Aorta (tissue), 5 donors: ENCODE measurements at regions not wholly inside any gene's neighbourhood (a gene's known extent, or its start where the extent isn't known, plus 50 kb on each side); places are given as distances from the start of the nearest gene placed in this dataset.

ENCODE experiments used
- ATAC-seq: fragments of 200-7000 bp; cut with Tn5 transposase; one replicate; pipeline ENCODE4 v1.9.1; 2022; ENCODE audit warnings: moderate library complexity; ENCODE audit not compliant: low FRiP score
- DNase-seq, 2 donors: peaks; one replicate each; pipeline ENCODE4 v3.0.0-alpha.2; 2020
- H3K27ac ChIP-seq, 2 donors: one replicate each; pipeline ENCODE4 v1.5.1; 2013; ENCODE audit warnings: low read length in 2 of 2, mild to moderate bottlenecking in 2 of 2, moderate library complexity in 2 of 2, control low read depth in 1 of 2, inconsistent platforms in 1 of 2, low read depth in 1 of 2
- H3K27me3 ChIP-seq, 2 donors: one replicate each; pipeline ENCODE4 v1.6.1; 2013; ENCODE audit warnings: control low read depth in 1 of 2, low read length in 1 of 2, mild to moderate bottlenecking in 1 of 2, moderate library complexity in 1 of 2; ENCODE audit not compliant: insufficient read depth in 2 of 2, control insufficient read depth in 1 of 2
- H3K36me3 ChIP-seq, 2 donors: one replicate each; pipeline ENCODE4 v1.6.1; 2013; ENCODE audit warnings: control low read depth in 1 of 2, low read length in 1 of 2, mild to moderate bottlenecking in 1 of 2; ENCODE audit not compliant: insufficient read depth in 2 of 2, control insufficient read depth in 1 of 2
- H3K4me1 ChIP-seq, 2 donors: one replicate each; pipeline ENCODE4 v1.6.1; 2013; ENCODE audit warnings: low read length in 2 of 2, control low read depth in 1 of 2, mild to moderate bottlenecking in 1 of 2, moderate library complexity in 1 of 2; ENCODE audit not compliant: insufficient read depth in 2 of 2, control insufficient read depth in 1 of 2
- H3K4me3 ChIP-seq, 2 donors: one replicate each; pipeline ENCODE4 v1.5.1; 2013; ENCODE audit warnings: low read length in 2 of 2, control low read depth in 1 of 2, mild to moderate bottlenecking in 1 of 2
- H3K9me3 ChIP-seq: one replicate; pipeline ENCODE4 v1.6.1; 2013; ENCODE audit warnings: mild to moderate bottlenecking, low read length; ENCODE audit not compliant: control insufficient read depth
- WGBS, 2 donors: extraction: QIAGEN DNeasy Blood & Tissue Kit; methylation state at CpG; one replicate each; pipeline ENCODE4 v1.1.7; 2013; 5-methylcytosine and 5-hydroxymethylcytosine counted together
- intact Hi-C, 2 donors: fragments of 100-400 bp; cut with DNase I; formaldehyde crosslinking; loops; one replicate each; pipeline versions ENCODE4 v1.14.2 to v1.15.0; 2022
- donor health status: healthy with polysubstance abuse.
- donor health status: Bipolar disorder and iron deficiency.
- donor health status: DM: no; HTN: no; CAD: no.
- donor health status: DM: no; HTN: no; CAD: no.
- donor health status: DM: yes; HTN: yes; CAD: no.

- no peaks in the 10 kb centered on the region for H3K36me3 ChIP-seq
- intact Hi-C loops: no loop called here
- no peaks in the 10 kb centered on the region for H3K4me1 ChIP-seq
- H3K27me3 ChIP-seq: no peaks in the 10 kb centered on the region
- no peak overlapping the region for H3K4me3 ChIP-seq
- no peaks in the 10 kb centered on the region for H3K9me3 ChIP-seq
- DNase-seq (no peak), ATAC-seq (no peak)
- WGBS, 2 donors: 59 to 74% methylated on average over 8 of the region's 8 CpGs
- no peak overlapping the region for H3K27ac ChIP-seq
Measured at GRCh38 chr18:56389190-56389589, 249.2 kb downstream of the TXNL1 start.

GRCh38 chr18:56388571-56388970 is 249.8 kb downstream of the TXNL1 start:
- no peaks in the 10 kb centered on the region for H3K27me3 ChIP-seq
- whole genome bisulfite sequencing, 2 donors: 85 to 90% methylated on average over 5 of the region's 5 CpGs
- no peak overlapping the region for H3K27ac ChIP-seq
- H3K4me1 ChIP-seq: no peaks in the 10 kb centered on the region
- no peaks in the 10 kb centered on the region for H3K36me3 ChIP-seq
- H3K9me3 ChIP-seq: no peaks in the 10 kb centered on the region
- no peak overlapping the region for H3K4me3 ChIP-seq
- ATAC-seq (no peak), DNase-seq (no peak)
- intact Hi-C loops: no loop called here

GRCh38 chr18:56386856-56387255 is 251.5 kb downstream of the TXNL1 start:
- DNase-seq (no peak), ATAC-seq (no peak)
- no peaks in the 10 kb centered on the region for H3K9me3 ChIP-seq
- no peaks in the 10 kb centered on the region for H3K4me1 ChIP-seq
- H3K36me3 ChIP-seq: no peaks in the 10 kb centered on the region
- no peak overlapping the region for H3K27ac ChIP-seq
- H3K27me3 ChIP-seq: no peaks in the 10 kb centered on the region
- intact Hi-C loops: no loop called here
- no peak overlapping the region for H3K4me3 ChIP-seq

GRCh38 chr18:56383349-56383748 is 255.0 kb downstream of the TXNL1 start:
- Histone ChIP-seq H3K4me3 (no peak overlapping the region), H3K36me3 (no peaks in the 10 kb centered on the region), H3K4me1 (no peaks in the 10 kb centered on the region), H3K27ac (no peak overlapping the region), H3K27me3 (no peaks in the 10 kb centered on the region), H3K9me3 (no peaks in the 10 kb centered on the region)
- no peak for DNase-seq
- ATAC-seq: no peak
- 94 to 97% methylated on average over 1 of the region's 1 CpG for WGBS, 2 donors
- intact Hi-C loops: no loop called here

- Histone ChIP-seq H3K9me3 (no peaks in the 10 kb centered on the region), H3K36me3 (no peaks in the 10 kb centered on the region), H3K4me3 (no peak overlapping the region), H3K4me1 (no peaks in the 10 kb centered on the region), H3K27me3 (no peaks in the 10 kb centered on the region), H3K27ac (no peak overlapping the region)
- 29 to 33% methylated on average over 4 of the region's 4 CpGs for WGBS, 2 donors
- DNase-seq (no peak), ATAC-seq (no peak)
- intact Hi-C loops: no loop called here
Measured at GRCh38 chr18:56382541-56382940, 255.9 kb downstream of the TXNL1 start.

- Histone ChIP-seq H3K27ac (no peak overlapping the region), H3K9me3 (no peaks in the 10 kb centered on the region), H3K4me3 (no peak overlapping the region), H3K36me3 (no peaks in the 10 kb centered on the region), H3K4me1 (no peaks in the 10 kb centered on the region), H3K27me3 (no peaks in the 10 kb centered on the region)
- no peak for ATAC-seq
- DNase-seq: no peak
- intact Hi-C loops: no loop called here
- 89 to 91% methylated on average over 3 of the region's 3 CpGs for WGBS, 2 donors
Measured at GRCh38 chr18:56381196-56381595, 257.2 kb downstream of the TXNL1 start.

- Histone ChIP-seq H3K27ac (no peak overlapping the region), H3K36me3 (no peaks in the 10 kb centered on the region), H3K9me3 (no peaks in the 10 kb centered on the region), H3K4me1 (no peaks in the 10 kb centered on the region), H3K27me3 (no peaks in the 10 kb centered on the region), H3K4me3 (no peak overlapping the region)
- intact Hi-C loops: no loop called here
- DNase-seq: no peak
- WGBS, 2 donors: 90 to 91% methylated on average over 8 of the region's 8 CpGs
- ATAC-seq: no peak
Measured at GRCh38 chr18:56380685-56381084, 257.7 kb downstream of the TXNL1 start.

GRCh38 chr18:56379256-56379655 is 259.1 kb downstream of the TXNL1 start:
- Histone ChIP-seq H3K27ac (no peak overlapping the region), H3K9me3 (no peaks in the 10 kb centered on the region), H3K4me3 (no peak overlapping the region), H3K27me3 (no peaks in the 10 kb centered on the region), H3K36me3 (no peaks in the 10 kb centered on the region), H3K4me1 (no peaks in the 10 kb centered on the region)
- 87 to 88% methylated on average over 6 of the region's 6 CpGs for WGBS, 2 donors
- intact Hi-C loops: loop anchor here in 1 of 2 donors (10.0 kb wide), 1 partner anchor 56 kb away; no protein-coding TSS in a partner anchor
- DNase-seq (no peak), ATAC-seq (no peak)

- Histone ChIP-seq H3K36me3 (no peaks in the 10 kb centered on the region), H3K4me3 (no peak overlapping the region), H3K4me1 (no peaks in the 10 kb centered on the region), H3K27ac (no peak overlapping the region), H3K9me3 (no peaks in the 10 kb centered on the region), H3K27me3 (no peaks in the 10 kb centered on the region)
- DNase-seq (no peak), ATAC-seq (no peak)
- WGBS, 2 donors: 65 to 67% methylated on average over 9 of the region's 9 CpGs
- intact Hi-C loops: loop anchor here in 1 of 2 donors (10.0 kb wide), 1 partner anchor 58 kb away; no protein-coding TSS in a partner anchor
Measured at GRCh38 chr18:56377231-56377630, 261.2 kb downstream of the TXNL1 start.
